ENCODE measurements at regions not wholly inside any gene's neighbourhood (a gene's known extent, or its start where the extent isn't known, plus 50 kb on each side); places are given as distances from the start of the nearest gene placed in this dataset.

GRCh38 chr5:57692582-57693487 is 210.2 kb upstream of the ACTBL2 start:
- Histone ChIP-seq H3F3A (ENCODE audit: insufficient read depth, low read length) (no peaks in the 10 kb centered on the region), H2AFZ (ENCODE audit: low read length) (no peak overlapping the region), H3K27ac (ENCODE audit: low read depth, low read length, poor library complexity, severe bottlenecking) (no peak overlapping the region), H3K36me3 (ENCODE audit: insufficient read depth, low read length) (no peaks in the 10 kb centered on the region), H3K9me3 (ENCODE audit: low read length) (no peaks in the 10 kb centered on the region), H3K4me1 (ENCODE audit: insufficient read depth, low read length, severe bottlenecking) (no peaks in the 10 kb centered on the region), H3K27me3 (ENCODE audit: insufficient read depth, low read length) (no peaks in the 10 kb centered on the region), H3K4me2 (ENCODE audit: low read length) (no peak overlapping the region), H3K4me3 (ENCODE audit: low read depth, low read length, poor library complexity, severe bottlenecking) (no peak overlapping the region), H3K79me2 (ENCODE audit: insufficient read depth, low read length) (no peaks in the 10 kb centered on the region), H3K9me2 (ENCODE audit: low read depth, low read length) (no peaks in the 10 kb centered on the region), H4K20me1 (ENCODE audit: insufficient read depth, low read length) (no peaks in the 10 kb centered on the region), H3K9ac (ENCODE audit: low read length) (no peak overlapping the region)
- TF ChIP-seq CTCF (IDR thresholded peaks at IDR 0.05; ENCODE audit: low read length) (no peak), EZH2 (IDR thresholded peaks at IDR 0.05; ENCODE audit: borderline replicate concordance, low read length) (no peak)

DNA sequence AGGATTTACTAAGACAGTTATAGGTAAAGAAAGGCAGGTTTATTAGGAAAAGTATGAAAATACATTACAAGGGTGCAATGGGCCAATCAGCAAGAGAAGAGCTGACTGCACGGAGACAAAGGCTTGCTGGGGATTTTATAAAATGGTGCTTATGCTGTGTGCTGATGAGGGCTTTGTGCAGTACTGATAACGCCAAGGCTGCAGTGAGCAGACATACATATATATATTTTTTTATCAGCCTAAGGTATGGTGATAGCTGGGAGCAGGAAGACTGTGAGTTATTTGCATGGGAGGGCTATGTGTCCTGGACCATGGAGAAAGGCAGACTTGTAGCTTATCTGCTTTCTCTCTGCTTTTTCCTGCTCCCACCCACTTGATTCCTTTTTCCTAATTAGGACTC is 208.1 kb upstream of the ACTBL2 start:
- no peaks in the 10 kb centered on the region for H3K27me3 ChIP-seq (ENCODE audit: insufficient read depth, low read length)
- H3K27ac ChIP-seq (ENCODE audit: low read depth, low read length, poor library complexity, severe bottlenecking): no peak overlapping the region
- no peaks in the 10 kb centered on the region for H3K9me3 ChIP-seq (ENCODE audit: low read length)
- no peaks in the 10 kb centered on the region for H3K4me1 ChIP-seq (ENCODE audit: insufficient read depth, low read length, severe bottlenecking)
- H3K9me2 ChIP-seq (ENCODE audit: low read depth, low read length): no peaks in the 10 kb centered on the region
- no peak overlapping the region for H3K4me3 ChIP-seq (ENCODE audit: low read depth, low read length, poor library complexity, severe bottlenecking)
- no peak overlapping the region for H2AFZ ChIP-seq (ENCODE audit: low read length)
- no peaks in the 10 kb centered on the region for H3K36me3 ChIP-seq (ENCODE audit: insufficient read depth, low read length)
- no peak overlapping the region for H3K4me2 ChIP-seq (ENCODE audit: low read length)
- no peaks in the 10 kb centered on the region for H4K20me1 ChIP-seq (ENCODE audit: insufficient read depth, low read length)
- TF ChIP-seq EZH2 (IDR thresholded peaks at IDR 0.05; ENCODE audit: borderline replicate concordance, low read length) (no peak), CTCF (IDR thresholded peaks at IDR 0.05; ENCODE audit: low read length) (no peak)
- H3F3A ChIP-seq (ENCODE audit: insufficient read depth, low read length): no peaks in the 10 kb centered on the region
- H3K79me2 ChIP-seq (ENCODE audit: insufficient read depth, low read length): no peaks in the 10 kb centered on the region
- no peak overlapping the region for H3K9ac ChIP-seq (ENCODE audit: low read length)

- Histone ChIP-seq H3K36me3 (ENCODE audit: insufficient read depth, low read length) (no peaks in the 10 kb centered on the region), H3K4me3 (ENCODE audit: low read depth, low read length, poor library complexity, severe bottlenecking) (no peak overlapping the region), H3F3A (ENCODE audit: insufficient read depth, low read length) (no peaks in the 10 kb centered on the region), H3K27me3 (ENCODE audit: insufficient read depth, low read length) (no peaks in the 10 kb centered on the region), H3K79me2 (ENCODE audit: insufficient read depth, low read length) (no peaks in the 10 kb centered on the region), H3K27ac (ENCODE audit: low read depth, low read length, poor library complexity, severe bottlenecking) (no peak overlapping the region), H3K4me1 (ENCODE audit: insufficient read depth, low read length, severe bottlenecking) (no peaks in the 10 kb centered on the region), H3K9me3 (ENCODE audit: low read length) (no peaks in the 10 kb centered on the region), H2AFZ (ENCODE audit: low read length) (no peak overlapping the region), H3K4me2 (ENCODE audit: low read length) (no peak overlapping the region), H4K20me1 (ENCODE audit: insufficient read depth, low read length) (no peaks in the 10 kb centered on the region), H3K9ac (ENCODE audit: low read length) (no peak overlapping the region), H3K9me2 (ENCODE audit: low read depth, low read length) (no peaks in the 10 kb centered on the region)
- TF ChIP-seq EZH2 (IDR thresholded peaks at IDR 0.05; ENCODE audit: borderline replicate concordance, low read length) (no peak), CTCF (IDR thresholded peaks at IDR 0.05; ENCODE audit: low read length) (no peak)
Observed at GRCh38 chr5:57687596-57687995, 205.0 kb upstream of the ACTBL2 start.
